SK-N-DZ (cell line): ENCODE measurements at regions not wholly inside any gene's neighbourhood (a gene's known extent, or its start where the extent isn't known, plus 50 kb on each side); places are given as distances from the start of the nearest gene placed in this dataset.
A peak's percentile ranks its signal among the peaks of the same experiment; 100 is the strongest.
"Not testable (repeated sequence)": the region's sequence is repeated elsewhere in the genome, so short reads cannot be mapped to it uniquely, and the experiment has no call there.

Experiments
- DNase-seq: peaks from one replicate; pipeline ENCODE4 v3.0.0-alpha.2; 2015; ENCODE audit warnings: low spot score

GRCh38 chr14:41073544-41073943 is 533.1 kb upstream of the LRFN5 start:
- DNase-seq, result no peak

GRCh38 chr14:41072776-41073175 is 533.9 kb upstream of the LRFN5 start:
- no peak for DNase-seq

GRCh38 chr14:41071351-41071750 is 535.3 kb upstream of the LRFN5 start:
- DNase-seq, result no peak

GRCh38 chr14:41062826-41063225 is 543.9 kb upstream of the LRFN5 start:
- DNase-seq, result no peak

GRCh38 chr14:41055589-41055988 is 551.1 kb upstream of the LRFN5 start:
- no peak for DNase-seq

GRCh38 chr14:41051801-41052200 is 554.9 kb upstream of the LRFN5 start:
- DNase-seq, result no peak

- no peak for DNase-seq
These were observed 558.9 kb upstream of the LRFN5 start for GRCh38 chr14:41047763-41048162.

- DNase-seq, result no peak
These were observed 569.3 kb upstream of the LRFN5 start for GRCh38 chr14:41037388-41037787.

- no peak for DNase-seq
These were observed 571.7 kb upstream of the LRFN5 start for GRCh38 chr14:41034969-41035368.

GRCh38 chr14:41022932-41023331 is 583.7 kb upstream of the LRFN5 start:
- DNase-seq, result no peak

- DNase-seq, result no peak
These were observed 590.5 kb upstream of the LRFN5 start for GRCh38 chr14:41016213-41016612.

- DNase-seq, result no peak
These were observed 606.3 kb upstream of the LRFN5 start for GRCh38 chr14:41000350-41000749.

- DNase-seq, result no peak
These were observed 617.4 kb upstream of the LRFN5 start for GRCh38 chr14:40989260-40989659.

- DNase-seq, result no peak
These were observed 619.2 kb upstream of the LRFN5 start for GRCh38 chr14:40987481-40987880.

- DNase-seq, result no peak
These were observed 620.0 kb upstream of the LRFN5 start for GRCh38 chr14:40986655-40987054.

- DNase-seq, result no peak
These were observed 621.1 kb upstream of the LRFN5 start for GRCh38 chr14:40985584-40985983.

- no peak for DNase-seq
These were observed 623.1 kb upstream of the LRFN5 start for GRCh38 chr14:40983604-40984003.

- DNase-seq, result no peak
These were observed 625.4 kb upstream of the LRFN5 start for GRCh38 chr14:40981247-40981646.

GRCh38 chr14:40960257-40960656 is 646.4 kb upstream of the LRFN5 start:
- DNase-seq, result not testable (repeated sequence)

GRCh38 chr14:40955131-40955505 is 651.6 kb upstream of the LRFN5 start:
- DNase-seq, result peak; percentile 49

GRCh38 chr14:40954448-40955130 is 652.1 kb upstream of the LRFN5 start:
- DNase-seq, result peak; percentile 42

GRCh38 chr14:40944521-40944920 is 662.2 kb upstream of the LRFN5 start:
- DNase-seq, result no peak

GRCh38 chr14:40936861-40937260 is 669.8 kb upstream of the LRFN5 start:
- peak; percentile 8 for DNase-seq

- no peak for DNase-seq
These were observed 686.3 kb upstream of the LRFN5 start for GRCh38 chr14:40920380-40920779.
